Keratinocyte (primary cell): ENCODE measurements at regions not wholly inside any gene's neighbourhood (a gene's known extent, or its start where the extent isn't known, plus 50 kb on each side); places are given as distances from the start of the nearest gene placed in this dataset.

Source experiments
- EZH2 ChIP-seq: IDR thresholded peaks from one replicate; pipeline ENCODE4 v1.6.1; 2012; ENCODE audit warnings: inconsistent platforms, mild to moderate bottlenecking, low read length, moderate library complexity
- TF ChIP-seq, protein P1 (sequence below), 3 experiments: IDR thresholded peaks in 1 of 3; conservative IDR thresholded peaks in 1 of 3; optimal IDR thresholded peaks in 1 of 3; 2 replicates in 2 of 3; 3 replicates in 1 of 3; pipeline versions ENCODE3 to v1.5.1; 2011; ENCODE audit warnings: low read length in 3 of 3, mild to moderate bottlenecking in 3 of 3, moderate library complexity in 2 of 3, control low read depth in 1 of 3, inconsistent platforms in 1 of 3; ENCODE audit not compliant: insufficient read depth in 2 of 3; ENCODE audit errors: extremely low read depth in 1 of 3

- TF ChIP-seq, protein P1, sequence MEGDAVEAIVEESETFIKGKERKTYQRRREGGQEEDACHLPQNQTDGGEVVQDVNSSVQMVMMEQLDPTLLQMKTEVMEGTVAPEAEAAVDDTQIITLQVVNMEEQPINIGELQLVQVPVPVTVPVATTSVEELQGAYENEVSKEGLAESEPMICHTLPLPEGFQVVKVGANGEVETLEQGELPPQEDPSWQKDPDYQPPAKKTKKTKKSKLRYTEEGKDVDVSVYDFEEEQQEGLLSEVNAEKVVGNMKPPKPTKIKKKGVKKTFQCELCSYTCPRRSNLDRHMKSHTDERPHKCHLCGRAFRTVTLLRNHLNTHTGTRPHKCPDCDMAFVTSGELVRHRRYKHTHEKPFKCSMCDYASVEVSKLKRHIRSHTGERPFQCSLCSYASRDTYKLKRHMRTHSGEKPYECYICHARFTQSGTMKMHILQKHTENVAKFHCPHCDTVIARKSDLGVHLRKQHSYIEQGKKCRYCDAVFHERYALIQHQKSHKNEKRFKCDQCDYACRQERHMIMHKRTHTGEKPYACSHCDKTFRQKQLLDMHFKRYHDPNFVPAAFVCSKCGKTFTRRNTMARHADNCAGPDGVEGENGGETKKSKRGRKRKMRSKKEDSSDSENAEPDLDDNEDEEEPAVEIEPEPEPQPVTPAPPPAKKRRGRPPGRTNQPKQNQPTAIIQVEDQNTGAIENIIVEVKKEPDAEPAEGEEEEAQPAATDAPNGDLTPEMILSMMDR (optimal IDR thresholded peaks at IDR 0.05 in 1 of 3, IDR thresholded peaks at IDR 0.05 in 1 of 3, conservative IDR thresholded peaks at IDR 0.05 in 1 of 3; ENCODE audit: extremely low read depth in 1 of 3, insufficient read depth in 2 of 3, low read length in 3 of 3): no peak
- TF ChIP-seq EZH2: no peak
These were observed 160.8 kb upstream of the FANCL start for GRCh38 chr2:58401936-58402335.
